Karpas-422 (cell line): ENCODE measurements at regions not wholly inside any gene's neighbourhood (a gene's known extent, or its start where the extent isn't known, plus 50 kb on each side); places are given as distances from the start of the nearest gene placed in this dataset.
"Not testable (repeated sequence)": the region's sequence is repeated elsewhere in the genome, so short reads cannot be mapped to it uniquely, and the experiment has no call there.

Source experiments
- DNase-seq: peaks from one replicate; pipeline ENCODE4 v3.0.0-alpha.2; 2015
- H2AFZ ChIP-seq: fragments of 200-600 bp; sonication (generic); 2 replicates; pipeline ENCODE4 v1.6.1; 2014; ENCODE audit warnings: antibody characterized with exemption, low read length, mixed read lengths
- H3K27ac ChIP-seq: fragments of 200-600 bp; sonication (generic); 2 replicates; pipeline ENCODE4 v1.5.1; 2014; ENCODE audit warnings: mild to moderate bottlenecking, low read length, moderate library complexity
- H3K27me3 ChIP-seq: fragments of 200-600 bp; sonication (generic); 2 replicates; pipeline ENCODE4 v1.6.1; 2014; ENCODE audit warnings: low read length, mixed read lengths
- H3K36me3 ChIP-seq: fragments of 200-600 bp; sonication (generic); 2 replicates; pipeline ENCODE4 v1.6.1; 2014; ENCODE audit warnings: low read length, mixed read lengths; ENCODE audit not compliant: insufficient read depth
- H3K4me1 ChIP-seq: fragments of 200-600 bp; sonication (generic); 2 replicates; pipeline ENCODE4 v1.6.1; 2014; ENCODE audit warnings: mild to moderate bottlenecking, low read length, mixed read lengths
- H3K4me2 ChIP-seq: fragments of 200-600 bp; sonication (generic); 2 replicates; pipeline ENCODE4 v1.6.1; 2014; ENCODE audit warnings: low read length, low read depth, mild to moderate bottlenecking; ENCODE audit not compliant: poor library complexity, severe bottlenecking
- H3K4me3 ChIP-seq: fragments of 200-600 bp; sonication (generic); 2 replicates; pipeline ENCODE4 v1.5.1; 2014; ENCODE audit warnings: mild to moderate bottlenecking, antibody characterized with exemption, low read length, mixed read lengths
- H3K79me2 ChIP-seq: fragments of 200-600 bp; sonication (generic); 2 replicates; pipeline ENCODE4 v1.6.1; 2014; ENCODE audit warnings: mild to moderate bottlenecking, low read length, mixed read lengths
- H3K9ac ChIP-seq: fragments of 200-600 bp; sonication (generic); 2 replicates; pipeline ENCODE4 v1.6.0; 2014; ENCODE audit warnings: low read length
- H3K9me2 ChIP-seq: fragments of 200-600 bp; sonication (generic), shearing (Covaris generic); replicated peaks from 2 replicates; pipeline ENCODE4 v1.6.0; 2014; ENCODE audit warnings: mild to moderate bottlenecking, low read length, moderate library complexity; ENCODE audit not compliant: insufficient read depth
- H3K9me3 ChIP-seq: fragments of 300-700, 200-600 bp; sonication (generic); 2 replicates; pipeline ENCODE4 v1.6.1; 2014; ENCODE audit warnings: low read length, mixed read lengths
- H4K20me1 ChIP-seq: fragments of 200-600 bp; sonication (generic); 2 replicates; pipeline ENCODE4 v1.6.1; 2014; ENCODE audit warnings: mild to moderate bottlenecking, antibody characterized with exemption, low read length, low read depth; ENCODE audit not compliant: insufficient read depth

GRCh38 chr14:70254476-70254961 lies 65.8 kb upstream of the SLC8A3 start:
- no peaks in the 10 kb centered on the region for H3K27me3 ChIP-seq
- H3K9me3 ChIP-seq: no peaks in the 10 kb centered on the region
- H3K9me2 ChIP-seq: no peaks in the 10 kb centered on the region
- no peak overlapping the region for H3K9ac ChIP-seq
- H3K27ac ChIP-seq: no peak overlapping the region
- H3K36me3 ChIP-seq: no peaks in the 10 kb centered on the region
- no peaks in the 10 kb centered on the region for H3K4me1 ChIP-seq
- no peak overlapping the region for H3K4me2 ChIP-seq
- no peak for DNase-seq
- H2AFZ ChIP-seq: no peak overlapping the region
- H3K4me3 ChIP-seq: peak overlapping the region; percentile 30; the same call in 1 of the 2 replicates
- no peaks in the 10 kb centered on the region for H3K79me2 ChIP-seq
- no peaks in the 10 kb centered on the region for H4K20me1 ChIP-seq

- H3K4me3 ChIP-seq, H3K4me2 ChIP-seq, H3K4me1 ChIP-seq, DNase-seq, H3K9ac ChIP-seq, H2AFZ ChIP-seq, H4K20me1 ChIP-seq, H3K27ac ChIP-seq, H3K9me2 ChIP-seq, H3K27me3 ChIP-seq, H3K79me2 ChIP-seq, H3K36me3 ChIP-seq, H3K9me3 ChIP-seq: not testable (repeated sequence)
Observed at GRCh38 chr14:70253547-70253946, 64.8 kb upstream of the SLC8A3 start.

- Histone ChIP-seq H3K27ac (no peak overlapping the region), H3K4me1 (no peaks in the 10 kb centered on the region), H3K9ac (no peak overlapping the region), H4K20me1 (no peaks in the 10 kb centered on the region), H3K4me3 (no peak overlapping the region), H2AFZ (no peak overlapping the region), H3K36me3 (no peaks in the 10 kb centered on the region), H3K4me2 (no peak overlapping the region), H3K79me2 (no peaks in the 10 kb centered on the region), H3K9me2 (no peaks in the 10 kb centered on the region), H3K27me3 (no peaks in the 10 kb centered on the region), H3K9me3 (no peaks in the 10 kb centered on the region)
- DNase-seq: no peak
Observed at GRCh38 chr14:70245026-70245425, 56.3 kb upstream of the SLC8A3 start.

- Histone ChIP-seq H2AFZ (no peak overlapping the region), H3K79me2 (no peaks in the 10 kb centered on the region), H3K27me3 (no peaks in the 10 kb centered on the region), H3K9me2 (no peaks in the 10 kb centered on the region), H3K9ac (no peak overlapping the region), H4K20me1 (no peaks in the 10 kb centered on the region), H3K9me3 (no peaks in the 10 kb centered on the region), H3K4me1 (no peaks in the 10 kb centered on the region), H3K27ac (no peak overlapping the region), H3K36me3 (no peaks in the 10 kb centered on the region), H3K4me2 (no peak overlapping the region), H3K4me3 (no peak overlapping the region)
- DNase-seq: no peak
Observed at GRCh38 chr14:70239802-70240201, 51.1 kb upstream of the SLC8A3 start.

- H3K27ac ChIP-seq, H2AFZ ChIP-seq, H3K9ac ChIP-seq, H3K4me3 ChIP-seq, H3K36me3 ChIP-seq, H4K20me1 ChIP-seq, H3K4me1 ChIP-seq, H3K27me3 ChIP-seq, DNase-seq, H3K9me2 ChIP-seq, H3K79me2 ChIP-seq, H3K9me3 ChIP-seq, H3K4me2 ChIP-seq: not testable (repeated sequence)
Observed at GRCh38 chr14:70238635-70239034, 49.9 kb upstream of the SLC8A3 start.
